Transverse colon (tissue), 4 donors: ENCODE measurements at regions not wholly inside any gene's neighbourhood (a gene's known extent, or its start where the extent isn't known, plus 50 kb on each side); places are given as distances from the start of the nearest gene placed in this dataset.

Experiments used
- DNase-seq: peaks from one replicate; pipeline ENCODE4 v3.0.0-alpha.2; 2019
- H3K27ac ChIP-seq, 4 donors: fragments of 200-600 bp; sonication (generic); 2 replicates each; pipeline ENCODE4 v1.5.1; 2016 to 2018; ENCODE audit warnings: inconsistent platforms in 4 of 4
- H3K27me3 ChIP-seq: fragments of 200-600 bp; sonication (generic); 2 replicates; pipeline ENCODE4 v1.5.1; 2017; ENCODE audit warnings: inconsistent platforms
- H3K36me3 ChIP-seq, 4 donors: fragments of 200-600 bp; sonication (generic); 2 replicates each; pipeline ENCODE4 v1.5.1; 2017 to 2019; ENCODE audit warnings: inconsistent platforms in 4 of 4
- H3K4me1 ChIP-seq, 4 donors: fragments of 200-600 bp; sonication (generic); 2 replicates each; pipeline ENCODE4 v1.5.1; 2017 to 2020; ENCODE audit warnings: inconsistent platforms in 4 of 4
- H3K4me3 ChIP-seq, 4 donors: fragments of 200-600 bp; sonication (generic); 1 replicate in 1 of 4; 2 replicates in 3 of 4; pipeline versions ENCODE4 v1.5.1 to v1.6.1; 2017 to 2019; ENCODE audit warnings: inconsistent platforms in 4 of 4
- H3K9me3 ChIP-seq, 2 donors: fragments of 200-600 bp; sonication (generic); 2 replicates each; pipeline ENCODE4 v1.5.1; 2017 to 2019; ENCODE audit warnings: inconsistent platforms in 2 of 2
- CTCF ChIP-seq, 5 experiments: fragments of 200-600 bp in 3 of 5; fragments of 450-650 bp in 2 of 5; sonication (generic) in 3 of 5; IDR thresholded peaks; 1 replicate in 2 of 5; 2 replicates in 3 of 5; pipeline ENCODE4 v1.5.1; 2016 to 2017; ENCODE audit warnings: antibody characterized with exemption in 5 of 5, inconsistent platforms in 3 of 5, mild to moderate bottlenecking in 2 of 5, moderate library complexity in 1 of 5
- EP300 ChIP-seq: sonication (generic); formaldehyde crosslinking; IDR thresholded peaks from one replicate; pipeline ENCODE4 v1.6.1; 2017; ENCODE audit warnings: antibody characterized with exemption, low read depth
- POLR2A ChIP-seq: fragments of 450-650 bp; IDR thresholded peaks from one replicate; pipeline ENCODE4 v1.6.1; 2016; ENCODE audit warnings: antibody characterized with exemption, mild to moderate bottlenecking, moderate library complexity
- POLR2AphosphoS5 ChIP-seq, 3 donors: sonication (generic); formaldehyde crosslinking; IDR thresholded peaks; one replicate each; pipeline ENCODE4 v1.6.1; 2016; ENCODE audit warnings: antibody characterized with exemption in 3 of 3
- WGBS, 2 donors: methylation state at CpG; one replicate each; pipeline ENCODE4 v1.1.5; 2018; ENCODE audit warnings: low coverage in 1 of 2; 5-methylcytosine and 5-hydroxymethylcytosine counted together
- in situ Hi-C, 4 donors: fragments of 200-750 bp; cut with MboI; loops; one replicate each; pipeline versions ENCODE4 v1.15.0 to v1.15.1; 2017; ENCODE audit warnings: low sequenced_read_pairs in 3 of 4, low pct_ligation_motif_present in 1 of 4, low pct_unique_long_range_greater_than_20kb in 1 of 4
- intact Hi-C: fragments of 100-400 bp; cut with DNase I; formaldehyde crosslinking; loops from one replicate; pipeline ENCODE4 v1.15.1; 2023; ENCODE audit warnings: low total_unique reads

- no peak for DNase-seq
- Histone ChIP-seq H3K4me1 (no peaks in the 10 kb centered on the region), H3K27me3 (no peaks in the 10 kb centered on the region), H3K36me3 (no peaks in the 10 kb centered on the region), H3K27ac (no peak overlapping the region), H3K9me3 (no peaks in the 10 kb centered on the region), H3K4me3 (no peak overlapping the region)
- in situ Hi-C loops (no loop called here), intact Hi-C loops (no loop called here)
- TF ChIP-seq POLR2AphosphoS5 (IDR thresholded peaks at IDR 0.05) (no peak), CTCF (IDR thresholded peaks at IDR 0.05) (no peak), EP300 (no peak), POLR2A (no peak)
- 88 to 90% methylated on average over 9 to 13 of the region's 13 CpGs for WGBS, 2 donors
Measured at GRCh38 chr2:83695037-83695436, 764.0 kb downstream of the SUCLG1 start.

- DNase-seq: no peak
- no peaks in the 10 kb centered on the region for H3K4me1 ChIP-seq
- no peak overlapping the region for H3K27ac ChIP-seq
- H3K4me3 ChIP-seq: no peak overlapping the region
- no peaks in the 10 kb centered on the region for H3K36me3 ChIP-seq
- TF ChIP-seq CTCF (IDR thresholded peaks at IDR 0.05) (no peak), POLR2AphosphoS5 (IDR thresholded peaks at IDR 0.05) (no peak), EP300 (no peak), POLR2A (no peak)
- no peaks in the 10 kb centered on the region for H3K9me3 ChIP-seq
- intact Hi-C loops: no loop called here
- H3K27me3 ChIP-seq: no peaks in the 10 kb centered on the region
- in situ Hi-C loops: no loop called here
Measured at GRCh38 chr2:83689402-83689801, 769.7 kb downstream of the SUCLG1 start.

- in situ Hi-C loops: no loop called here
- H3K9me3 ChIP-seq: no peaks in the 10 kb centered on the region
- no peak overlapping the region for H3K27ac ChIP-seq
- H3K4me1 ChIP-seq: no peaks in the 10 kb centered on the region
- H3K27me3 ChIP-seq: no peaks in the 10 kb centered on the region
- no peaks in the 10 kb centered on the region for H3K36me3 ChIP-seq
- no peak for TF ChIP-seq EP300
- TF ChIP-seq CTCF (IDR thresholded peaks at IDR 0.05): no peak
- no peak for TF ChIP-seq POLR2A
- no peak for TF ChIP-seq POLR2AphosphoS5 (IDR thresholded peaks at IDR 0.05)
- DNase-seq: no peak
- intact Hi-C loops: no loop called here
- no peak overlapping the region for H3K4me3 ChIP-seq
Measured at GRCh38 chr2:83686863-83687262, 772.2 kb downstream of the SUCLG1 start.

- Histone ChIP-seq H3K36me3 (no peaks in the 10 kb centered on the region), H3K4me3 (no peak overlapping the region), H3K27me3 (no peaks in the 10 kb centered on the region), H3K27ac (no peak overlapping the region), H3K4me1 (no peaks in the 10 kb centered on the region), H3K9me3 (peaks cover 0 to 9% of the 10 kb centered on the region in 2 donors)
- no peak for DNase-seq
- intact Hi-C loops: no loop called here
- in situ Hi-C loops: no loop called here
- WGBS, 2 donors: 40 to 77% methylated on average over 1 to 3 of the region's 3 CpGs
- no peak for TF ChIP-seq EP300
- no peak for TF ChIP-seq POLR2AphosphoS5 (IDR thresholded peaks at IDR 0.05)
- TF ChIP-seq CTCF (IDR thresholded peaks at IDR 0.05): no peak
- TF ChIP-seq POLR2A: no peak
Measured at GRCh38 chr2:83674050-83674449, 785.0 kb downstream of the SUCLG1 start.
